T1000 (cell line): ENCODE measurements at regions not wholly inside any gene's neighbourhood (a gene's known extent, or its start where the extent isn't known, plus 50 kb on each side); places are given as distances from the start of the nearest gene placed in this dataset.

Experiments
- DNase-seq: peaks from one replicate; lab custom pipeline; 2025; ENCODE audit warnings: mixed read lengths; lab: John Stamatoyannopoulos, UW

DNA sequence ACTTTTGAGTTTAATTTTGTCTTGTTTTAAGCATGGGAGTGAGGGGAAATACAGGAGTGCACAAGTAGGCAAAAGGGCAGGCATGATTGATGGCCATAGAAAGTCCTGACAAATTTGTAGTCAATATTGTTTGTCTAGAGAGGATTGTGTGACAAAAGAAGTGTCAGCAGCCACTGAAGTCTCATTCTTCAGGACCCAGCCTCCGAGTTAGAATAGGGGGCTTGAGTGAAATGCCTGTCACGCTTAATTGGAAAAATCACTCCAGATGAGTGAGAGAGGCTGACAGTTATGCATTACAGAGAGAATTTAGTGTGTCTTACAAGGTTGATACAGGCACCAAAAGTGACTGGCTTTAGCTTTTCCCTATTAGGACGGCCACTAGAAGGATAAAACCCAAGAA is 81.9 kb upstream of the RPS23 start:
- no peak for DNase-seq

DNA sequence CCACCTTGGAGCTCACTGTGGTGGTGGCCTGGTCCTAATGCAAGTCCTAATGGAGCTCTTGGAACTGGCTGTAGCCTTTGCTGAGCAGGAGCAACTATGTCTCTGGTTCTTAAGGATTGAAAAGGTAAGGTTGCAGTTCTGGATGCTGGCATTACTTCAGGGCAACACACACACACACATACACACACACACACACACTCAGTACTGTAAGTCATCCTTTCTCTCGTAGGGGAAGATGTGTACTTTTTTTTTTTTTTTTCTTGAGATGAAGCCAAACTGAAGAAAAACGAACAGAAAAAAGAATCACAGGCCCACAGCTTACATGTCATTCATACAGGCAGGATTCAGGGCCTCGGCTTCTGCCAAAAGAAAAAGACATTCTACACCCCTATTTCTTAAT is 81.1 kb upstream of the RPS23 start:
- DNase-seq = no peak

DNA sequence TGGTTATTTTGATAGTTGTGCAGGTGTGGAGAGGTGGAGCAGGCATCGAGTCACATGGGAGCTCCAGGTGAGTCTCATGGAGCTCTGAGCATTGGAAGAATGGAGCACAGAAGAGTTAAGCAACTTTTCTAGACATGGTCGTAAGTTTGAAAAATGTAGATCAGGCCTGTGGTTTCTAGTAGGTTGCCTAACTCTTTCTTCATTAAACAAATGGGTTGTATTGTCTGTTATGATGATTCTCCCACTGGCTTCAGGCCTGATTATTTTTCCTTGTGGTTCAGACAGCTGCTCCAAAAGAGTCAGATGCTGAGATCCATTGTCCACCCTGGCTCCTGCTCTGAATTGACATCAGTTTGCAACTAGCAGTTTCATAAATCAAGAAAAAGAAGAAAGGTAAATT is 80.3 kb upstream of the RPS23 start:
- no peak for DNase-seq

DNA sequence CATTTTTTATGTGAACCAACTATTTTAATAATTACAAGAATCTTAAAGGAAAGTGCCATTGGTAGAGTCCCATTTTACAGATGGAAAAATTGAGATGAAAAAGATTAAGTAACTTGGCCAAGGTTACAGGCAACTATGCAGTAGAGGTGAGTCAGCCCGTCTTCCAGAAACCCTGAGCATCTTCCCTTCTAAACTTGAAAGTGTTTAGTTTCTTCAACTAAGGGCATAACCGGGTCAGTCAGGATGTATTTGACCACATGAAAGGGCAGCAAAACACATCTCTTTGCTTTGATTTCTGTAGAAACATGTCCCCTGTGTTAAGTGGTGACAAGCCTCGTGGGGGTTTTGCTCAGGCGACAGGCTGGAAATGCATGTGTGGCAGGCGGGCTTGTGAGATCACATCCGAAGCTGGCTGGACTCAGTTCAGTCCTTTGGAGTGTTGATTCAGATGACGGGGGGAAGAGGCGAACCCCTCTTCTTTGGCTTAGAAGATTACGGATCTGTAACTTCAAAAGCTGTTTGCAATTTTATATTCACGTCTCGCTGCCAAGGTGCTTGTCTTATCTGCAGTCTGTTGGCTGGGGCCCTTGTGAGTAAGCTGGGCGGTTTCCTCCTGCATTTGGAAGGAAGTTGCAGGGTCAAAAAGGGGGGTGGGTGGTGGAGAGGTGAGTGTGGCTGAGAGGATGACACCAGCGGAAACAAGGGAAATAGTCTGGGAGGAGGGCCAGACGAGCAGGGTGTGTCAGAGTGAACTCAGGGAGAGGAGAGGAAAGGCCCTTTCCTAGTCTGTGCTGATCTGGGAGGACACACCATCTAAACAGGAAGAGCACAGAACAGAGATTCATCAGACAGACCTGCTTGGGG is 78.9 kb upstream of the RPS23 start:
- DNase-seq = peak; percentile 60

DNA sequence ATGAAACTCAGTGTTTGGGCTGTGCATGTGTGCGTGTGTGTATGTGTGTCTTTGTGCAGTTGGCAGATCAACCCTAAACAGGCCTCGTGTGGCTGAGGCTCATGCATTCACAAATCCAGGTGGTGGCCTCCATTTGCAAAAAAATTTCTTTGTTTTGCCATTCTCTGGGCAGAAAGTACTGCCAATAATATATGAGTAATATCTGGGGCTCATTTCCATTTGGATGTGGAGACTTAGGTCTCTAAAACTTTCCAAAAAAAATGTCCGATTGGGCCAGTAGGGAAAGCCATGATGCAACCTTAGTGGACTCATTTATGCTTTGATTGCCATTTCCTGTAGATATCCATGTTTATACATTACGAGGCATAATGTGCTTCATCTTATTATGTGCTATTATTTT is 77.9 kb upstream of the RPS23 start:
- no peak for DNase-seq

DNA sequence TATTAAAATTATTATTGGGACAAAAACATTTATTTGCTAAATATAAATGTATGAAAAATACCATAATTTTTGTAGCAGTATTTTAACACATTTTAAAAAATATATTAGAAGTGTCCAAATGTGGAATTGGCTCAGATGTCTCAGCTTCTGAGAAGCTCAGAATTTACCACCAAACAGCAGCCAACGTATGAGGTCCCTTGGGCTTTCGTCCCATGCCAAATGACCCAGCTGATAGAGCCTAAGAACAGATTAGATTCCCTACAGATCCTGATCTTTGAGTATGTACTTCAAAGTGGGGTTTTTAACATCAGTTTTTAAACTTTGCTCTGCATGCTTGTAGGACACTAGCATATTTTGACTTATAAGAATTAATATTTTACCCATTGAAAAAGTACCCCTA is 77.3 kb upstream of the RPS23 start:
- no peak for DNase-seq

DNA sequence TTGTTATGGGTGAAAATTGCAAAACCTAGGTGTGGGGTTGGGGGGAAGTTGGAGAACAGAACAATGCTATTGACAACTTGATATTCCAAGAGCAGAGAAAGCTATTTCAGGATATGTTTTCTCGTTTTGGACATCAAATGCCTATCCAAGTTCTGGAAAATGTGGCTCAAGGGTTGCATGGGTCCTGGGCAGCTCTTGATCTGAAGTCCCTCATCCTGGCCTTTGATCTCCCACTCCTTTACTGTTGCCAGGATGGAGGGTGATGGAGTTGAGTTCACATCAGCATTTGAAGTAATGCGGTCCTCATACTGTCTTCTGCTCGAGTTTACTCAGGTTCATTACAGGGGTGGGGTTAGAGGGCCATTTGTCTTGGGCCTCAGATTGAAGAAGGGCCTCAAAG is 76.9 kb upstream of the RPS23 start:
- no peak for DNase-seq

DNA sequence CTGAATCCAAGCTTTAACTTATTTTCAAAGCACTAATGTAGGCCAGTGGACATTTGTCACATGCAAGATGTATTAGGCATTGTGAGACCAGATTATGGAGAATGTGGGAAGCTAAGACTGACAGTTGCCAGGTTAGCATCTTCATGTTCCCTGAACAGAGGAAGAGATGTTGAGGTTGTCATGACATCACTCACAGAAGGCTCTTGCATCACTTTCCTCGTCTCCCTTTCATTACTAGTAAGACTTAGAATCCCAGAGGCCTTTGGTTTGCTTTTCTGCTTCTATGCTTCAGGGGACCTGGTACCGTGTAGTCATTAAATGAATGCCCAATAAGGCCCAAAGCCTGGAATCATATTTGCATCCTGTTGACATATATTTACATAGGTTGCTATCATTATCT is 76.4 kb upstream of the RPS23 start:
- DNase-seq = no peak

DNA sequence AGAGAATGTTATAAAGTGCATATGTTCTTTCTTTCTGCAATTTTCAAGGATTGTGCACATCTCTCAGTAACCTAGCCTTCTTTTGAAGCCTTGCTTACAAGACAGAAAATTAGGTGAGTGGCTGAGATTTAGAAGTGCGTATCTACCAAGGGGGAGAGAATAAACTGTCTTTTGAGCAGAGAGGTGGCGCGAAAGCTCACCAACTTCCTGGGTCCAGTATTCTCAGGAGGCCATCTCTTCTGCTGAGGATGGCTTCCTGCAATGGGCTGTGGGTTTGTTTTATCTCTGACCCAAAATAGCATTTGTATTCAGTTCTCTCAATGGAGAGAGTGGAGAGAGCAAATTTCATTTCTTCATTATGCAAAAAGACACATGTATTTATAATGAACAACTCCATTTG is 75.4 kb upstream of the RPS23 start:
- DNase-seq = no peak

DNA sequence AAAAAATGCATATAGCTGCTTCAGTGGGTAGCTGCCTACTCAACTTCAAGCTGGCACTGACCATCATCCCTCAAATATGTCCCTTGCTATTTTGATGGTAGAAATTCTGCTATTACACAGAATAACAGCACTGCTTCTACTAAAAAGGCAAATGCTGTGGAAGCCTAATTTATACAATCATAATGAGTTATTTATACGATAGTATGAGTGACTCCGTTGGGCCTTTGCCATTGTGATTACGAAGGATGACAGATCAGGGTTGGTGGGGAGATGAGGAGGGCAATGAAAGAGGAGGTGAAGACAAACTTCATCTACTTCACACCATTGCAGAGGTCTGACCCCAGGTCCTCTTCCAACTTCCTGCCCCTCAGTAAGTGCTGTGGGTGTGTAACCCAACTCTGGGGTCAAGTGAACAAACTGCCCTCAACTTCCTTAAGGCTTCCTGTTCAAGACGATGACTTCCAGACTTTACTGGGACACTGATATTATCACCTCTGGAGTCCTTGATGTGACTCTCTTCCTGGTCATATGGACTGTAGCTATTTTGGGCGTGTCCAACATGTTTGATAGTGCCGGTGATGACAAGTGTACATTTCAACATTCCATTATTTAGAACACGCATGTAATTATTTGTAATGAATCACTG is 74.1 kb upstream of the RPS23 start:
- DNase-seq = no peak

DNA sequence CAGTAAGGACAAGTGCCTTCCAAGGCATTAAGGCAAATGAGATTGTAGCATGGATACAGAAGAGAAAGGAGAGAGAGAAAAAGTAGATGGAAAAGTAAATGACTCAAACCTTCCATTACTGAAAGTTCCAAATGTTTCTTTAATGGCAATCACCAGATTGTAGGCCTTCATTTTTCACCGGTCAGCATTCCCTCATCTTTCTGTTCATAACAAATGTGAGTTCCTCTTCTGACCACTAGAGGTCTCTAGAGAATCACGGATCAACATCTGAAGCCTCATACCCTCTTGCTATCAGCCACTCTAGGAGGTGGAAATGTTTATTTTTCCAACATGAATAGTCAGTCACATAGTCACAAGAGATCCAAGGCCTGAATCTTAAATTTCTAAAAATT is 73.6 kb upstream of the RPS23 start:
- no peak for DNase-seq

DNA sequence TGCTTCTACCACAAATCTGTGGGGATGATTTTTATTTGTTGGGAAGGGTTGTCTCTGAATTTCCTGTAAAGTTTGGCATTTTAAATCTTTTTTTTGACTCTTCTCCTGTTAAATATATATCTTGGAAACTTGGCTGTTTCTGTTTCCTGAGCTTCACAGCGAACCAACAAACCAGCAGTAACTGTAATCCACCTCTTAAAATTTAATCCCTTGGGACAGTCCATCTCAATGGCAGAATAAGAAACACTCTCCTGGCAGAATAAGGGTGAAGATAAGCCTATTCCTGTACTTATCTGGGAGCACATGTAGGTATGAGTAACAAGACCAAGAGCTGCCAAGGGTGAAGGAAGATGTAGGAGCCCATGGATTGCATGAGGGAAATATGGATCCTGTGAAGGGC is 73.1 kb upstream of the RPS23 start:
- DNase-seq = no peak

DNA sequence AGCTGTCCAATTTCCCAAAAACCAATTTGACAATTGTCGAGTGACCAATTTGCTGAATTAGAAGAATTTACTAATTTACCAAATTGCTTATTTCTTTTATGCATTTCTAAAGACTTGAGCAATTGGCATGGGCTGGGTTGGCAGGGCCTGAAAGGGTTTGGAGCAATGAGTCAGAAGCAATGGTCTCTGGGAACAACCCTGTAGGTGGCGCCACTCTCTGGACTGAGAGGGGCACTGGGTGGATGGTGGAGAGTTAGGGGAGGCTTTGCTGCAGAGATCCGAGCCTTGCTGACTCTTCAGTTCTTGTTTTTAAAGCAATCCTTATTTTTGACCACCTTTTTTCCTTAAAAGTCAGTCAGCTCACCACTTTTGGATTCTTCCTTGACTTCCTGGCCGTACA is 71.5 kb upstream of the RPS23 start:
- peak; percentile 1 for DNase-seq

DNA sequence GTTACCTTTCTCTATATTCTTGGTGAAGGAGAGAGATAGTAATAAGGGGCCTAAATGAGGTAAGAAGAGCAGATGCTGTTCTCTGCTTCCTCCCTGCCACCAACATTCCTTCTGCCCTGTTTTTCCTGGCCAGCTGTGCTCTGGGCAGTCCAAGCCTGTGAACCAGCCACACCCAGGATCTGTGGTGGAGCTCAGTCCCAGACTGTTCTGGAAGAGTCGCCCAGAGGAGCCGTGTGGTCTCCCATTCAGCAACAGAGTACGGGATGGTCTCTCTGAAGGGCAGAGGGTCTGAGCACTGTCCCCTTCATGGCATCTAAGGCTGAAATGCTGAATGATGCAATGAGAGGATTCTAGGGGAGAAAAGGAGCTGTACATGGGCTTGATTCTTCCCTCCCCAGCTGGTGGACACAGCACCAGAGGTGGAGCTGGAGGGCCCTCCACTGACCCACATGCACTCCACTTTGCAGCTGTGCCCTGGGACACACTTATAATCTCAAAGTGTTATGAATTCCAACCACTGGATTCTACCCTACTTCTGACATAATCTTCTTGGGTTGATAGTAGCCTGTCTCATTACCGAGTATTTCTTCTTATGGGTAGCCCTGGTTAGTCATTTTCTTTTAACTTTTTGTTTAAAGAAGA is 70.8 kb upstream of the RPS23 start:
- no peak for DNase-seq

DNA sequence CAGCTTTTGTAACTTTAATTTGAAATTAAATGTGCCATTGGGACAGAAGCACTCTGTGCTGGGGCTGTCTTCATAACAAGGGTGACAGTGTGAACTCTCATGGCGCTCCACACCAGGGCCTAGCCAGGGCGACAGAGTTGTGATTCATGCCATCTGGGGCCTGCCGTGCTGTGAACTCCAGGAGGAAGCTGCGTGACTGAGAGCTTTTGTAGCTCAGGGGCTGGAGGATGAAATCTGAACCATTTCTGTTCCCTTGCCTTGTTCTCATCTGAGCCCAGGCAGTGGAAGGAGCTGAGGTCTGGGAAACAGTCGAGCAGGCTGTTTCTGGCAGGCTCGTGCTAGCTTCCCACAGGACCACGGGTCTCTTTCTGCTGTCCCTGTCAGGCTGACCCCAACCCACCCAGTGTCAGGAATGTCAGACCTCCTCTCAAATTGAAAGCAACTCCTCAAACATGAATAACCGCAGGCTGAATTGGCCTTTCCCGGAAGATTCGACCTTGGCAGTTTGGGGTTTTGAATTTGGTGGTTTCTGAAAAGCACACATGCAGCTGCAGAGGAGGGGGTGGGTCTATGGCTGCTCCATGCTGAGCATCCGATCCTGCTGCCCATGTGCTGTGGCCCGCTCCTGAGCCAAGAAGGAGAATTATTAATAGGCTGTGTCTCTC is 69.2 kb upstream of the RPS23 start:
- no peak for DNase-seq

DNA sequence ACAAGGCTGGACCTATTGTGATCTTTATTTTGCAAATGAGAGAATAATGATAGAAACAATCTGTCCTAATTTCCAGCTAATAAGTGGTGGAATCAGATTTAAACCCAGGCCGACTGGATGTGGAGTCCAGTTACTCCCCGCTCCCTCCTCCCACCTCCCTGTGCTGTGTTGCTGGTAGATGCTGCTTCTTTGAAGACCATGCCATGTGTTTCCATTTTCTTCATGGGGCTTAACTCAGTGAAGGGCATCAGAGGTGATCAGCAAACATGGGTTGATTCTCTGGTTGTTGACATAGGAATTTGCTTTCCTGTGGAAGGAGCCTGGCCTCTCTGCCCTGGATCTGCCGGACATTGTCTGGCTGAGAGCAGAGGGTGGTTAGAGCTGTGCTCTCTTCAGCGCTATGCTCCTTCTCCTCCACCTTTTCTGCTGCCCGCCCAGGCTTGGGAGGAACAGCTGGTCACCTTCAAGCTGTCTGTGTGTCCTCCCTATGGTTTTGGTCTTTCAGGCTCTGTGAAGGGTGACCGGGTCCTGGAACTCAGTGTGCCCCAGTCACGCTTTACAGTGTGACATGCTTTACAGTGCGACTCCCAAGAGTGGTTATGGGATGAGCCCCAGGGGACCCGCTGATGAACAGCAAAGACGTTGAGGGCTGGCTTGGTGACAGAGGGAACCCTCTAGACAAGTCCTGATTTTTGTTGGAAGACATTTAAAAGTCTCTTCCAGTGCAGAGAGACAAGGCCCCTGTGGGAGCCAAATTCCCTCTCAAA is 68.4 kb upstream of the RPS23 start:
- no peak for DNase-seq

DNA sequence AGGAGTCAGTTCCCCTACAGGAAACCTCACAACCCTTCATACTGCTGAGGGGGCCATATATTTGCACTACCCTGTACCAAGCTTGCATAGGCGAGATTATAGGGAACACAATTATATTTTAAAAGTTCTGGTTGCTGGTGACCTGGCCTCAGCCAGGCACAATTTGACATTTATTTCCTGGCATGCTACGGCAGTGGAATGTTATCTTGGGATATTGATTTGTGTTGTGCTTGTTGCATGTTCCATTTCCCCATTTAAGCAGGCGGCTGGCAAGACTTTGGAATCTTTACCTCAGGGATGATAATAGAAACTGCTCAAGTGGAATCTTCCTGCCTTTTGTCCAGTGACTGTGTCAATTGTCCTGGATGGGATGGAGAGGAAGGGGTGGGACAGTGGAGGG is 67.0 kb upstream of the RPS23 start:
- no peak for DNase-seq

DNA sequence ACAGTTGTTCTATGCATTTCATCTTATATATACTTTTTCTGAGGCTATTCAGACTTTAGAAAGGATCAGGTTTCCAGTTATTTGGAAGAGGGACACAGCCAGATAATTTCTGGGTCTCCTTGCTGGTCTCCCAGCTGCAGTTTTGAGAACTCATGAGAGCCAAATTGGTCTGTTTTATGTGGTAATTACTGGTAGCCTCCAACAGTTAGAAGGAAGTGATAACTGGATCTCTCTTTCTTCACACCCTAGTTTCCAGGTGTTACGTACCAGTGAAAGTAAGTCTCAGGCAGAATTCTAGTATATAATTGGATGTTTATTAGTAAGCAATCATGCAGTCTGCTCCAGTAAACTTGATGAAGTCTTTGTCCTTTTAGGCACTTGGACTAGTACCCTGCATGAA is 63.2 kb upstream of the RPS23 start:
- DNase-seq = no peak

DNA sequence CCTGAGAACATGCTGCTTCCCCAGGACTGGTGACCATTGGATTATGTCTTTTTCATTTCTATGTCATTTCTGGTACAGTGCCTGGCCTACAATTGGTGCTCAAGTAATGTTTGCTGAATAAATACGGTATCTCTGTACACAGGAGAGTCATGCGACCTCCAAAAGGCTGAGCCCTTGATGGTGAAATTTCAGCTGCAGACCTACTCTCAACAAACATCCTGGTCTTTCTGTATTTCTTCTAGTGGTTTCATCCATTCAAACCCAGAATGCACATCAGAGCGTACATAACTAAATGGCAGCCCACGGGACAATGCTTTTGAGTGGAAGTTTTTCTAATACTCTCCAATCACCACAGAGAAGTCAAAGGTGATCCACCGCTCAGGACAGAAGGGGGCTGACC is 62.6 kb upstream of the RPS23 start:
- no peak for DNase-seq

DNA sequence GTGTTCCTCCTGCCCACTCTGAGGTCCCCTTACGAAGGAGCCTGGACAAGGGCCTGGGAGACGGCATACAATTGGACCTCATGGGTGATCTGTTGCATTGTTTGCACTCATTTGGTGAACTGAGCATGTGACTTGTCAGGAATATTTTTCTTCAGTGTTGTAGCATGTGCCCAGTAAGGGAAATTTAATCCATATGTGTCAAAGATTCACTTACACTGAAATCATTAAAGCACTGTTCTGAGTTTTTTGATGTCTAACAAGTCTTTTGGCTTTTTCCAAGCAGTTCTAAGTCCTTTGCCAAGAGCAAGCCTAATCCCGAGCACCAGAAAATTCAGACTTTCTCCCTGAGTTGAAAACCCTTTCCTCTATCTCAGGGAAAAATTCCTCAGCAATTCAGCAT is 61.6 kb upstream of the RPS23 start:
- DNase-seq = no peak

DNA sequence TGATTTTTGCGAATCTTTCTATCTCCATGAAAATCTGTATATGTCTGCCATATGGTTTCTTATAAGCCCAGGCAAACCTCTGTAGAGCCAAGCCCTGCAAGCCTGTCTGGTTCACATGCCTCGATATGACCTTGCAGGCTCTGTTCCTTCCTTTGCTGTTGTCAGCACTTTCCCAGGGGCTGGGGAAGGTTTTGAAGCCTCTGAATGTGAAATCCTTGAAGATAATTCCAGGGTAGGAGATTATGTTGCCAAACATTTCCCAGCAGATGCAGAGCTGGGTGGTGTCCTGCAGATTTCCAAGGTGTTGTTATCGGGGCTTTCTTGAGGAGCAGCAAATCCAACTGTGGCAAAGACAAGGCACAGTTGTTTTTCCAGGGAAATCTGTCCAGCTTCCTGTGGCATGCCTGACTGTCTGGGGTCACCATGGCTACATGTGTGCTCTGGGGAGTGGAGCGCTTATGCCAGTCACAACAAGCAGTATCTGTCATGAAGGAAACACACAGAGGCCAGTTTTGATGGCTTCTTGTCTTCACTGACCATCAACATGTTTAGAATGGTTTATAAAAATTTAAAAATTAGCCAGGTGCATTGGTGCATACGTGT is 60.7 kb upstream of the RPS23 start:
- DNase-seq = no peak

DNA sequence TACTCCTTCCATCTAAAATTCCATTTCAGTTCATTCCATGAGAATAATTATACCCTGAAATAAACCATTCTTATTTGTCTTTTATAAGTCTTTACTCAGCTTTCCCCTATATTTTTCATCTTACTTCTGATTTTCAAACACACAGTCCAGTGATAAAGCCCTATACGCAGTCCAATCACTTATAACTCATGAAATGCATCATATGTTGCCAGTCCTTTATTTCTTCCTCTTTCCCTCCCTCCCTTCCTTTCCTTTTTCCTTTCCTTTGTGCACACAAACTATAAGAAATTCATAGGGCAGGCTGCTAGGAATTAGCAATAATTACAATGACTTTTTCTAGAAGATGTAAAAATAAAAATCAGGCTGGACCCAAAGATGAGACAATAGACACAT is 58.8 kb upstream of the RPS23 start:
- DNase-seq = no peak
